ENCODE measurements at regions not wholly inside any gene's neighbourhood (a gene's known extent, or its start where the extent isn't known, plus 50 kb on each side); places are given as distances from the start of the nearest gene placed in this dataset.

GRCh38 chr1:212533148-212533517 lies 75.4 kb upstream of the ATF3 start:
- Histone ChIP-seq H3K27me3 (ENCODE audit: control insufficient read depth in 2 of 2, insufficient read depth in 2 of 2, low read length in 2 of 2) (peaks cover 34 to 35% of the 10 kb centered on the region in 2 experiments), H3K79me2 (ENCODE audit: control insufficient read depth, insufficient read depth, low read length) (no peaks in the 10 kb centered on the region), H4K20me1 (replicated peaks; ENCODE audit: control insufficient read depth, extremely low read depth, insufficient read depth, low read length) (no peaks in the 10 kb centered on the region), H3K9me3 (replicated peaks; ENCODE audit: control insufficient read depth, insufficient read depth, low read length) (no peaks in the 10 kb centered on the region), H3K4me3 (replicated peaks in 1 of 3; ENCODE audit: insufficient read depth in 1 of 3, low read depth in 1 of 3, low read length in 3 of 3) (no peak overlapping the region), H3K27ac (ENCODE audit: insufficient read depth, low read depth, low read length) (no peak overlapping the region), H3K9ac (replicated peaks; ENCODE audit: extremely low read depth, insufficient read depth, low read length) (no peak overlapping the region), H3K36me3 (ENCODE audit: control insufficient read depth in 2 of 2, extremely low read depth in 1 of 2, insufficient read depth in 2 of 2, low read length in 2 of 2) (no peaks in the 10 kb centered on the region), H3K4me1 (ENCODE audit: control insufficient read depth, extremely low read depth, insufficient read depth, low read length) (no peaks in the 10 kb centered on the region), H3K4me2 (ENCODE audit: insufficient read depth, low read length) (no peak overlapping the region), H3K9me1 (replicated peaks; ENCODE audit: control insufficient read depth, extremely low read depth, insufficient read depth, low read length) (no peaks in the 10 kb centered on the region), H2AFZ (ENCODE audit: low read depth, low read length) (no peak overlapping the region)
- intact Hi-C loops (cut with micrococcal nuclease) (no loop called here), dilution Hi-C loops (cut with MboI; ENCODE audit: extremely low pct_ligation_motif_present, low sequenced_read_pairs) (no loop called here)
- CTCF ChIA-PET, result interaction anchor here (0.9 to 1.1 kb wide), 2 partner anchors 24 to 56 kb away, joined by 3 to 4 read pairs; no protein-coding TSS in a partner anchor
- DNase-seq (ENCODE audit: low read depth, low spot score), result no peak
- no peak for FAIRE-seq
- POLR2A ChIA-PET, result no interaction called here
- TF ChIP-seq GATA2 (IDR thresholded peaks at IDR 0.05; ENCODE audit: insufficient read depth, insufficient read length, low read depth, low read length) (no peak), MAX (IDR thresholded peaks at IDR 0.05; ENCODE audit: insufficient read depth, insufficient read length) (no peak), EZH2 (IDR thresholded peaks at IDR 0.05; ENCODE audit: borderline replicate concordance, low read depth, low read length, severe bottlenecking) (no peak), JUN (IDR thresholded peaks at IDR 0.05; ENCODE audit: borderline replicate concordance, insufficient read depth, insufficient read length, low read depth) (no peak), POLR2AphosphoS5 (IDR thresholded peaks at IDR 0.05; ENCODE audit: insufficient read depth, low read depth, low read length) (no peak), FOS (IDR thresholded peaks at IDR 0.05; ENCODE audit: borderline replicate concordance, insufficient read depth, low read length) (no peak), CTCF (IDR thresholded peaks at IDR 0.05; ENCODE audit: extremely low read depth in 1 of 2, insufficient read depth in 1 of 2, low read depth in 1 of 2, low read length in 2 of 2) (no peak), MYC (IDR thresholded peaks at IDR 0.05; ENCODE audit: low read depth, low read length) (no peak), POLR2A (IDR thresholded peaks at IDR 0.05; ENCODE audit: low read depth, low read length) (no peak)
- no TSS peak for BruUV-seq (replicated peaks)

All from endothelial cell of umbilical vein (primary cell).